Caco-2 (cell line): ENCODE measurements at regions not wholly inside any gene's neighbourhood (a gene's known extent, or its start where the extent isn't known, plus 50 kb on each side); places are given as distances from the start of the nearest gene placed in this dataset.

Experiments
- BruUV-seq: library from RNA; stranded (reverse); fragments of 400-500 nt; replicated peaks from 2 replicates; lab custom pipeline; 2021; lab: Mats Ljungman, UMichigan
- CTCF ChIA-PET: fragments of 300-600 bp; sonication (Branson Sonifier 250); formaldehyde crosslinking; loops from one replicate; lab custom pipeline; 2022; ENCODE audit warnings: antibody characterized with exemption; lab: Charles Lee
- POLR2A ChIA-PET: fragments of 300-600 bp; sonication (Branson Sonifier 250); formaldehyde crosslinking; loops from one replicate; lab custom pipeline; 2022; ENCODE audit warnings: antibody characterized with exemption; lab: Charles Lee
- DNase-seq, 2 experiments: peaks; one replicate each; pipeline versions ENCODE4 v3.0.0 to v3.0.0-alpha.2; 2020 to 2022
- H3K27me3 ChIP-seq: replicated peaks from 2 replicates; pipeline ENCODE4 v1.6.0; 2011; ENCODE audit warnings: low read length; ENCODE audit not compliant: control insufficient read depth, insufficient read depth
- H3K36me3 ChIP-seq: 2 replicates; pipeline ENCODE4 v1.5.1; 2011; ENCODE audit warnings: low read length; ENCODE audit not compliant: control insufficient read depth, insufficient read depth
- H3K4me1 ChIP-seq: fragments of 250-450 bp; sonication (Bioruptor Pico); 2 replicates; pipeline ENCODE4 v1.5.1; 2020; ENCODE audit warnings: mild to moderate bottlenecking
- H3K4me3 ChIP-seq: 2 replicates; pipeline ENCODE4 v1.5.1; 2011; ENCODE audit warnings: low read depth, mild to moderate bottlenecking, control low read depth, low read length
- H3K9me3 ChIP-seq: fragments of 250-450 bp; sonication (Bioruptor Pico); 2 replicates; pipeline ENCODE4 v1.5.1; 2020; ENCODE audit warnings: mild to moderate bottlenecking, moderate library complexity
- H3K27ac Mint-ChIP-seq: one replicate; pipeline ENCODE4 v1.8.0; 2022; ENCODE audit warnings: mixed read lengths; ENCODE audit not compliant: unreplicated experiment
- H3K27me3 Mint-ChIP-seq: one replicate; pipeline ENCODE4 v1.8.0; 2022; ENCODE audit warnings: mixed read lengths; ENCODE audit not compliant: insufficient read depth, unreplicated experiment
- H3K36me3 Mint-ChIP-seq: one replicate; pipeline ENCODE4 v1.8.0; 2022; ENCODE audit warnings: mild to moderate bottlenecking, mixed read lengths; ENCODE audit not compliant: insufficient read depth, unreplicated experiment
- H3K4me1 Mint-ChIP-seq: one replicate; pipeline ENCODE4 v1.8.0; 2022; ENCODE audit warnings: low read depth, mixed read lengths; ENCODE audit not compliant: unreplicated experiment
- H3K4me3 Mint-ChIP-seq: one replicate; pipeline ENCODE4 v1.8.0; 2022; ENCODE audit warnings: mild to moderate bottlenecking, moderate library complexity, mixed read lengths; ENCODE audit not compliant: unreplicated experiment
- H3K9me3 Mint-ChIP-seq: one replicate; pipeline ENCODE4 v1.8.0; 2022; ENCODE audit warnings: mixed read lengths; ENCODE audit not compliant: unreplicated experiment
- CTCF ChIP-seq, 2 experiments: fragments of 200-600 bp in 1 of 2; IDR thresholded peaks; 1 replicate in 1 of 2; 2 replicates in 1 of 2; pipeline versions ENCODE4 v1.5.1 to v1.8.0; 2011 to 2022; ENCODE audit warnings: antibody characterized with exemption in 1 of 2, control low read depth in 1 of 2, inconsistent platforms in 1 of 2, low read depth in 1 of 2, low read length in 1 of 2, mild to moderate bottlenecking in 1 of 2, moderate library complexity in 1 of 2; ENCODE audit not compliant: insufficient read depth in 1 of 2, severe bottlenecking in 1 of 2, unreplicated experiment in 1 of 2
- intact Hi-C: fragments of 100-400 bp; cut with micrococcal nuclease; formaldehyde crosslinking; loops from one replicate; pipeline ENCODE4 v1.10.0; 2022; ENCODE audit not compliant: unreplicated experiment

GRCh38 chr9:134575103-134575900 lies 66.3 kb upstream of the COL5A1 start:
- Histone ChIP-seq H3K27me3 (no peaks in the 10 kb centered on the region), H3K36me3 (no peaks in the 10 kb centered on the region), H3K9me3 (no peaks in the 10 kb centered on the region), H3K4me1 (peaks cover 6% of the 10 kb centered on the region; the same call in 1 of the 2 replicates), H3K4me3 (no peak overlapping the region)
- Mint-ChIP-seq H3K27ac (no peak overlapping the region), H3K36me3 (no peaks in the 10 kb centered on the region), H3K4me1 (peaks cover 10% of the 10 kb centered on the region), H3K9me3 (peaks cover 6% of the 10 kb centered on the region), H3K27me3 (peaks cover 16% of the 10 kb centered on the region), H3K4me3 (no peak overlapping the region)
- ChIA-PET POLR2A (no interaction called here), CTCF (no interaction called here)
- TF ChIP-seq CTCF (IDR thresholded peaks at IDR 0.05; ENCODE audit: insufficient read depth in 1 of 2, low read depth in 1 of 2, low read length in 1 of 2, severe bottlenecking in 1 of 2, unreplicated experiment in 1 of 2) = no peak
- no TSS peak for BruUV-seq
- intact Hi-C loops = no loop called here
- DNase-seq = no peak

- Histone ChIP-seq H3K36me3 (no peaks in the 10 kb centered on the region), H3K9me3 (no peaks in the 10 kb centered on the region), H3K27me3 (no peaks in the 10 kb centered on the region), H3K4me1 (peaks cover 6% of the 10 kb centered on the region; the same call in 1 of the 2 replicates), H3K4me3 (no peak overlapping the region)
- Mint-ChIP-seq H3K4me1 (peaks cover 10% of the 10 kb centered on the region), H3K4me3 (no peak overlapping the region), H3K36me3 (no peaks in the 10 kb centered on the region), H3K27me3 (peaks cover 17% of the 10 kb centered on the region), H3K27ac (no peak overlapping the region), H3K9me3 (peaks cover 6% of the 10 kb centered on the region)
- CTCF ChIA-PET = no interaction called here
- intact Hi-C loops = no loop called here
- no TSS peak for BruUV-seq
- no peak for DNase-seq
- no peak for TF ChIP-seq CTCF (IDR thresholded peaks at IDR 0.05; ENCODE audit: insufficient read depth in 1 of 2, low read depth in 1 of 2, low read length in 1 of 2, severe bottlenecking in 1 of 2, unreplicated experiment in 1 of 2)
- POLR2A ChIA-PET = no interaction called here
These were observed 65.8 kb upstream of the COL5A1 start for GRCh38 chr9:134575901-134576176.

- Mint-ChIP-seq H3K9me3 (no peaks in the 10 kb centered on the region), H3K27me3 (peaks cover 4% of the 10 kb centered on the region), H3K36me3 (no peaks in the 10 kb centered on the region), H3K4me3 (no peak overlapping the region), H3K4me1 (no peaks in the 10 kb centered on the region), H3K27ac (no peak overlapping the region)
- no peaks in the 10 kb centered on the region for H3K9me3 ChIP-seq
- H3K27me3 ChIP-seq = no peaks in the 10 kb centered on the region
- ChIA-PET CTCF (interaction anchor here (0.6 kb wide), 1 partner anchor 729 kb away, joined by 3 read pairs; no protein-coding TSS in a partner anchor), POLR2A (no interaction called here)
- TF ChIP-seq CTCF (IDR thresholded peaks at IDR 0.05; ENCODE audit: insufficient read depth in 1 of 2, low read depth in 1 of 2, low read length in 1 of 2, severe bottlenecking in 1 of 2, unreplicated experiment in 1 of 2) = no peak
- DNase-seq = no peak
- H3K36me3 ChIP-seq = no peaks in the 10 kb centered on the region
- no peak overlapping the region for H3K4me3 ChIP-seq
- no TSS peak for BruUV-seq
- intact Hi-C loops = no loop called here
- no peaks in the 10 kb centered on the region; the same call in 1 of the 2 replicates for H3K4me1 ChIP-seq
These were observed 56.5 kb upstream of the COL5A1 start for GRCh38 chr9:134585021-134585561.
